Ishikawa (cell line): ENCODE measurements at regions not wholly inside any gene's neighbourhood (a gene's known extent, or its start where the extent isn't known, plus 50 kb on each side); places are given as distances from the start of the nearest gene placed in this dataset.

Experiments
- CEBPB ChIP-seq: IDR thresholded peaks from 2 replicates; pipeline ENCODE4 v1.6.1; 2012
- CREB1 ChIP-seq: IDR thresholded peaks from 2 replicates; pipeline ENCODE4 v1.6.1; 2012; ENCODE audit warnings: low read depth
- EGR1 ChIP-seq: IDR thresholded peaks from 2 replicates; pipeline ENCODE4 v1.6.1; 2012
- EP300 ChIP-seq: IDR thresholded peaks from 2 replicates; pipeline ENCODE4 v1.6.1; 2012; ENCODE audit warnings: borderline replicate concordance
- FOXM1 ChIP-seq: IDR thresholded peaks from 2 replicates; pipeline ENCODE4 v1.6.1; 2012; ENCODE audit warnings: low read depth, borderline replicate concordance
- NFIC ChIP-seq: IDR thresholded peaks from 2 replicates; pipeline ENCODE4 v1.6.1; 2012
- RAD21 ChIP-seq: IDR thresholded peaks from 2 replicates; pipeline ENCODE4 v1.6.1; 2012; ENCODE audit warnings: low read depth
- TAF1 ChIP-seq: IDR thresholded peaks from 2 replicates; pipeline ENCODE4 v1.6.1; 2012; ENCODE audit warnings: low read depth, mild to moderate bottlenecking
- TCF12 ChIP-seq: IDR thresholded peaks from 2 replicates; pipeline ENCODE4 v1.6.1; 2012; ENCODE audit warnings: low read depth
- TEAD4 ChIP-seq: IDR thresholded peaks from 2 replicates; pipeline ENCODE4 v1.6.1; 2012
- YY1 ChIP-seq: IDR thresholded peaks from 2 replicates; pipeline ENCODE4 v1.6.1; 2012; ENCODE audit warnings: low read depth
- ZBTB7A ChIP-seq: IDR thresholded peaks from 2 replicates; pipeline ENCODE4 v1.6.1; 2012; ENCODE audit warnings: low read depth
- TF ChIP-seq, protein P1 (sequence below): IDR thresholded peaks from 2 replicates; pipeline ENCODE4 v1.6.1; 2012; ENCODE audit warnings: low read depth, mild to moderate bottlenecking
- TF ChIP-seq, protein P2 (sequence below): IDR thresholded peaks from 2 replicates; pipeline ENCODE4 v1.6.1; 2012
- TF ChIP-seq, protein P3 (sequence below): IDR thresholded peaks from 2 replicates; pipeline ENCODE4 v1.6.1; 2012

DNA sequence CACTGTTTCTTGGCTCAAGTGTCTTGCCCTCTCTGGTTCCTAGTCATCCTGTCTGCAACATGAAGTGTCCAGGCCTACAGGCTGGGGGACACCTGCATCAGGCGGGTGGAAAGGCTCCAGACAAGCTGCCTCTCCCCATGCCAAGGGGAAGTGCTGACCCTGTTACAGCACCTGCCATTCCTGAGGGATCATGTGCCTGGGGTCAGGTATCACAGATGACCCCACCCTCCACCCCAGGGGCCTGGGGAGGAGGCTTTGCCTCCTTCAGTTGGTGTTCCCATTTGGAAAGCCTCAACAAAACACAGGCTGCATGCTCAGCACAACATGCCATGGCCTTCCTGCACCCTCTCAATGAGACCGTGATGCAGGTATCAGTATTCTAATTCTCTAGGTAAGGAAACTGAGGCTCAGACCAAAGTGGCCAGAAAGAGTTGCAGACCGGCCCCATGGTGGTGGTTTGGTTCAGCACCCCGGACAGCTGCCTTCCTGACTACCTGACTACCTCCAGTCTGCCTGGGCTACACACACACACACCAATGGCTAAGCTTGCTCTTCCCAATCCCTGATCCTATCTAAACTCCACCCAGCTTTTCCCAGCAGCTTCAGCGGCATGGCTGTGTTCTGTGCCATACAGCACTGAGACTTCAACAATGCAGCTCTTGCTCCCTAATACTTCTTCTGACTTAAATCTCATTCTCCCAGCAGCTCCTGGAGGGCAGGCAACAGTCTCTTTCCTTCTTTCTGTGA lies 69.7 kb upstream of the LINGO1 start:
- no peak for TF ChIP-seq CREB1
- TF ChIP-seq, protein P1, sequence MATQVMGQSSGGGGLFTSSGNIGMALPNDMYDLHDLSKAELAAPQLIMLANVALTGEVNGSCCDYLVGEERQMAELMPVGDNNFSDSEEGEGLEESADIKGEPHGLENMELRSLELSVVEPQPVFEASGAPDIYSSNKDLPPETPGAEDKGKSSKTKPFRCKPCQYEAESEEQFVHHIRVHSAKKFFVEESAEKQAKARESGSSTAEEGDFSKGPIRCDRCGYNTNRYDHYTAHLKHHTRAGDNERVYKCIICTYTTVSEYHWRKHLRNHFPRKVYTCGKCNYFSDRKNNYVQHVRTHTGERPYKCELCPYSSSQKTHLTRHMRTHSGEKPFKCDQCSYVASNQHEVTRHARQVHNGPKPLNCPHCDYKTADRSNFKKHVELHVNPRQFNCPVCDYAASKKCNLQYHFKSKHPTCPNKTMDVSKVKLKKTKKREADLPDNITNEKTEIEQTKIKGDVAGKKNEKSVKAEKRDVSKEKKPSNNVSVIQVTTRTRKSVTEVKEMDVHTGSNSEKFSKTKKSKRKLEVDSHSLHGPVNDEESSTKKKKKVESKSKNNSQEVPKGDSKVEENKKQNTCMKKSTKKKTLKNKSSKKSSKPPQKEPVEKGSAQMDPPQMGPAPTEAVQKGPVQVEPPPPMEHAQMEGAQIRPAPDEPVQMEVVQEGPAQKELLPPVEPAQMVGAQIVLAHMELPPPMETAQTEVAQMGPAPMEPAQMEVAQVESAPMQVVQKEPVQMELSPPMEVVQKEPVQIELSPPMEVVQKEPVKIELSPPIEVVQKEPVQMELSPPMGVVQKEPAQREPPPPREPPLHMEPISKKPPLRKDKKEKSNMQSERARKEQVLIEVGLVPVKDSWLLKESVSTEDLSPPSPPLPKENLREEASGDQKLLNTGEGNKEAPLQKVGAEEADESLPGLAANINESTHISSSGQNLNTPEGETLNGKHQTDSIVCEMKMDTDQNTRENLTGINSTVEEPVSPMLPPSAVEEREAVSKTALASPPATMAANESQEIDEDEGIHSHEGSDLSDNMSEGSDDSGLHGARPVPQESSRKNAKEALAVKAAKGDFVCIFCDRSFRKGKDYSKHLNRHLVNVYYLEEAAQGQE: peak; percentile 94

DNA sequence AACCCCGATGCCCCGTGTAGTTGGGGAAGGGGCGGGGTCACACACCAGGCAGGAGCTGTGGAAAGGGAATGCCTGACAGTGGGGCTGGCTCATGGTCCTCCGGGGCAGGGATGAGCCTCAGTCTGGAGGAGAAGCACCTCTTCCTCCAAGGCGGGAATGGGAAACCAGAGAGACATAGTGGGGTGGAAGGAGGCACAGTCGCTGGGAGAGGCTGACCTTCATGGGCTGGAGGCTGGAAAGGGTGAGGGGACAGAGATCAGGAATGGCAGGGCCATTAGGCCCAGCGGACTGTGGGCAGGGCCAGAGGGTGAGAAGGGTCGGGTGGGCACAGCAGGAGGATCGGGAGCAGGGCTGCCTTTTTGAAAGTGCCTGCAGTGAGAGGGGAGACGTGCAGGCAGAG lies 65.8 kb upstream of the LINGO1 start:
- TF ChIP-seq FOXM1: no peak
- TF ChIP-seq RAD21: no peak
- no peak for TF ChIP-seq TCF12
- TF ChIP-seq NFIC: no peak

DNA sequence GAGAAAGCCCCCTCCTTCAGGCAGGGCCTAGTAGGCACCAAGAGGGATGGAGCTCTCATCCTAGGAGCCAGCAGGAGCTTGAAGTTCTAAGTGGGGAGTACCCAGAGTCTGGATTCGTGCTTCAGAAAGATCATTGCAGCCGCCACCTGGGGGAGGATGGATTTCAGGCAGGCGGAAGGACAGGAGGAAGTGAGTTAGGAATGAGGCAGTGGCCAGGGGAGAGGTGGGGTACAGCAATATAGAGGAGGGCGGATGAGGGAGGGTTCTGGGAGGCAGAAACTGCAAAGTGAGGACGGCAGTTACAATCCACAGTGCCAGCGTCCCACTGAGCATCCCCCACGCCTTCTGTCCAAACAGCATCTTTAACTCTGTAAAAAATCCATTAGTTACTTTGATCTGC lies 65.2 kb upstream of the LINGO1 start:
- TF ChIP-seq EP300 (no peak), RAD21 (no peak), TCF12 (no peak), NFIC (no peak), EGR1 (no peak), CREB1 (no peak), TAF1 (no peak), CEBPB (no peak), YY1 (no peak), FOXM1 (no peak), TEAD4 (no peak), ZBTB7A (no peak)
- TF ChIP-seq, protein P1: no peak
- TF ChIP-seq, protein P2, sequence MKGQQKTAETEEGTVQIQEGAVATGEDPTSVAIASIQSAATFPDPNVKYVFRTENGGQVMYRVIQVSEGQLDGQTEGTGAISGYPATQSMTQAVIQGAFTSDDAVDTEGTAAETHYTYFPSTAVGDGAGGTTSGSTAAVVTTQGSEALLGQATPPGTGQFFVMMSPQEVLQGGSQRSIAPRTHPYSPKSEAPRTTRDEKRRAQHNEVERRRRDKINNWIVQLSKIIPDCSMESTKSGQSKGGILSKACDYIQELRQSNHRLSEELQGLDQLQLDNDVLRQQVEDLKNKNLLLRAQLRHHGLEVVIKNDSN: no peak
- TF ChIP-seq, protein P3, sequence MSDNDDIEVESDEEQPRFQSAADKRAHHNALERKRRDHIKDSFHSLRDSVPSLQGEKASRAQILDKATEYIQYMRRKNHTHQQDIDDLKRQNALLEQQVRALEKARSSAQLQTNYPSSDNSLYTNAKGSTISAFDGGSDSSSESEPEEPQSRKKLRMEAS: no peak

DNA sequence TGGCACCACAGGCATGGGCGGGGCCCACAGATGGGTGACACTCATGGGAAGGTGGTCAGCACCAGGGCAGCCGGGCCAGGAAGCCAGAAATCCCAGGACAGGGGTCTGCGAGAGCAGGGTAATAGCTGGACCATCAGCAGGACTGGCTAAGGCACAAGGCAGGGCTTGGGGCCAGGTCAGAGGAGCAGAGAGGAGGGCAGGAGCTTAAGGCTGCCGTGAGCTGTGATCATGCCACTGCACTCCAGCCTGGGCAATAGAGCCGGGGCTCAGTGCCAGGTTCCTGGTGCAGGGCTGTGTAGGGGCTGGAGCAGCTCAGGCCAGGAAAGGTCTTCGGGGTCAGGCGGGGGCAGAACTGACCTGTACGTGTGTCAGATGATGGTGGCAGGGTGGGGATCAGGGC lies 64.2 kb upstream of the LINGO1 start:
- TF ChIP-seq YY1 (no peak), TCF12 (no peak), EGR1 (no peak), CEBPB (no peak), TEAD4 (no peak), TAF1 (no peak), FOXM1 (no peak), EP300 (no peak), RAD21 (no peak), ZBTB7A (no peak), CREB1 (no peak)
- TF ChIP-seq, protein P3: no peak
- TF ChIP-seq, protein P2: no peak
- TF ChIP-seq, protein P1: no peak
